K562 (cell line): ENCODE measurements at regions not wholly inside any gene's neighbourhood (a gene's known extent, or its start where the extent isn't known, plus 50 kb on each side); places are given as distances from the start of the nearest gene placed in this dataset.

Experiments used
- ATAC-seq: fragments of 200-7000 bp; cut with Tn5 transposase; 3 replicates; pipeline ENCODE4 v1.9.1; 2020; ENCODE audit warnings: moderate library complexity
- BruUV-seq: library from RNA; stranded (reverse); fragments of 400-500 nt; replicated peaks from 2 replicates; lab custom pipeline; 2021; lab: Mats Ljungman, UMichigan
- CTCF ChIA-PET: fragments of 300-600 bp; formaldehyde crosslinking; extraction: SDS; loops from one replicate; lab custom pipeline; 2021; ENCODE audit warnings: low intra/inter-chr PET ratio; lab: Yijun Ruan, JAX
- POLR2A ChIA-PET: fragments of 300-600, 350-650 bp; sonication (Branson Sonifier 250); formaldehyde crosslinking; extraction: SDS; loops from one replicate; lab custom pipeline; 2021; ENCODE audit warnings: antibody characterized with exemption, inconsistent platforms; lab: Yijun Ruan, JAX
- DNase-seq, 4 experiments: peaks; one replicate each; pipeline versions ENCODE4 v3.0.0 to v3.0.0-alpha.2; 2011 to 2018; ENCODE audit warnings: low spot score in 3 of 4, mixed read lengths in 3 of 4; ENCODE audit errors: extremely low read depth in 1 of 4
- FAIRE-seq: peaks from 2 replicates; lab custom pipeline; 2011; peaks lifted over from hg19 to GRCh38; lab: Jason Lieb, UNC
- H2AFZ ChIP-seq: 2 replicates; pipeline ENCODE4 v1.6.0; 2011; ENCODE audit warnings: low read depth, low read length, control low read depth, inconsistent platforms
- H3K27ac ChIP-seq: fragments of 200-600 bp; 3 replicates; pipeline ENCODE4 v1.8.0; 2011; ENCODE audit warnings: low read depth, mild to moderate bottlenecking, control low read depth, inconsistent platforms, low read length, moderate library complexity, mixed read lengths; ENCODE audit errors: extremely low read depth
- H3K27me3 ChIP-seq, 2 experiments: fragments of 300-600 bp in 1 of 2; 2 replicates in 1 of 2; 3 replicates in 1 of 2; pipeline versions ENCODE4 v1.6.0 to v1.8.0; 2011; ENCODE audit warnings: inconsistent platforms in 2 of 2, low read length in 2 of 2, mild to moderate bottlenecking in 1 of 2, mixed read lengths in 1 of 2, moderate library complexity in 1 of 2; ENCODE audit not compliant: control insufficient read depth in 2 of 2, insufficient read depth in 2 of 2
- H3K36me3 ChIP-seq: fragments of 300-600 bp; 3 replicates; pipeline ENCODE4 v1.8.0; 2011; ENCODE audit warnings: mild to moderate bottlenecking, low read length, inconsistent platforms; ENCODE audit not compliant: control insufficient read depth, insufficient read depth
- H3K4me1 ChIP-seq, 2 experiments: fragments of 200-600 bp in 1 of 2; replicated peaks in 1 of 2; 2 replicates in 1 of 2; 3 replicates in 1 of 2; pipeline versions ENCODE4 v1.5.1 to v1.8.0; 2011; ENCODE audit warnings: inconsistent platforms in 2 of 2, low read length in 2 of 2, mild to moderate bottlenecking in 1 of 2, mixed read lengths in 1 of 2, moderate library complexity in 1 of 2; ENCODE audit not compliant: control insufficient read depth in 2 of 2, insufficient read depth in 2 of 2
- H3K4me2 ChIP-seq: 2 replicates; pipeline ENCODE4 v1.6.1; 2011; ENCODE audit warnings: low read length, control low read depth, inconsistent platforms, mixed read lengths; ENCODE audit not compliant: insufficient read depth
- H3K4me3 ChIP-seq: fragments of 200-600 bp; sonication (generic), shearing (Covaris generic); 2 replicates; pipeline ENCODE4 v1.5.1; 2016; ENCODE audit warnings: control low read depth, inconsistent platforms
- H3K79me2 ChIP-seq: fragments of 200-600 bp; 3 replicates; pipeline ENCODE4 v1.8.0; 2011; ENCODE audit warnings: low read length, inconsistent platforms; ENCODE audit not compliant: control insufficient read depth, insufficient read depth
- H3K9ac ChIP-seq, 2 experiments: 2 replicates each; pipeline versions ENCODE4 v1.6.0 to v1.6.1; 2011; ENCODE audit warnings: low read depth in 2 of 2, low read length in 2 of 2, control low read depth in 1 of 2, inconsistent platforms in 1 of 2, mild to moderate bottlenecking in 1 of 2, mixed read lengths in 1 of 2; ENCODE audit not compliant: insufficient read depth in 1 of 2
- H3K9me1 ChIP-seq: one replicate; pipeline ENCODE4 v1.6.0; 2011; ENCODE audit warnings: inconsistent platforms, mild to moderate bottlenecking, low read length, moderate library complexity; ENCODE audit not compliant: control insufficient read depth, insufficient read depth
- H3K9me3 ChIP-seq: replicated peaks from 2 replicates; pipeline ENCODE4 v1.5.1; 2011; ENCODE audit warnings: low read depth, low read length, inconsistent platforms; ENCODE audit not compliant: control insufficient read depth, insufficient read depth
- H4K20me1 ChIP-seq: replicated peaks from 2 replicates; pipeline ENCODE4 v1.6.1; 2011; ENCODE audit warnings: low read length, inconsistent platforms, mixed read lengths; ENCODE audit not compliant: control insufficient read depth, insufficient read depth
- KAT7 ChIP-seq: sonication (generic); formaldehyde crosslinking; IDR thresholded peaks from 2 replicates; pipeline ENCODE4 v1.8.0; 2022; ENCODE audit warnings: missing genetic modification reagents, mild to moderate bottlenecking, borderline replicate concordance
- MECOM ChIP-seq: fragments of 250-450 bp; sonication (Bioruptor Pico); IDR thresholded peaks from 2 replicates; pipeline ENCODE4 v1.8.0; 2022; ENCODE audit warnings: inconsistent platforms
- RBM14 ChIP-seq: fragments of 200-400 bp; formaldehyde crosslinking; IDR thresholded peaks from 2 replicates; pipeline ENCODE4 v1.6.1; 2018; ENCODE audit warnings: low read depth, mild to moderate bottlenecking, low read length, moderate library complexity, borderline replicate concordance; ENCODE audit not compliant: insufficient read depth
- SMC3 ChIP-seq: conservative IDR thresholded peaks from 2 replicates; pipeline ENCODE4 v1.6.1; 2011; ENCODE audit warnings: low read depth, low read length, improper control_type of control experiment; ENCODE audit not compliant: insufficient read depth
- WGBS: fragments of 100-300 bp; shearing (Covaris generic); methylation state at CpG from one replicate; pipeline ENCODE4 v1.1.6; 2016; ENCODE audit warnings: low coverage, mixed read lengths; ENCODE audit not compliant: insufficient coverage; ENCODE audit errors: missing lambda C conversion rate; 5-methylcytosine and 5-hydroxymethylcytosine counted together
- in situ Hi-C: fragments of 300-500 bp; cut with MboI; formaldehyde crosslinking; loops from 4 replicates; pipeline ENCODE4 v1.15.0; 2018; ENCODE audit warnings: inconsistent platforms, mixed read lengths
- intact Hi-C: fragments of 100-400 bp; cut with micrococcal nuclease; formaldehyde crosslinking; loops from 2 replicates; pipeline ENCODE4 v1.14.2; 2022
- TF ChIP-seq, protein P1 (sequence below): IDR thresholded peaks from 2 replicates; pipeline ENCODE4 v1.6.1; 2012; ENCODE audit warnings: low read depth, low read length, improper control_type of control experiment, borderline replicate concordance

GRCh38 chr1:60921175-60921574 lies 161.2 kb upstream of the NFIA start:
- BruUV-seq, result no TSS peak
- H3K27me3 ChIP-seq, result no peaks in the 10 kb centered on the region
- DNase-seq (no peak), FAIRE-seq (no peak), ATAC-seq (no peak)
- H3K4me1 ChIP-seq, result peaks cover 8% of the 10 kb centered on the region in 2 experiments; a peak in 4 of 5 replicates
- no peak overlapping the region for H3K27ac ChIP-seq
- intact Hi-C loops (no loop called here), in situ Hi-C loops (no loop called here)
- TF ChIP-seq KAT7 (CRISPR knock-in tag), result no peak
- TF ChIP-seq, protein P1, sequence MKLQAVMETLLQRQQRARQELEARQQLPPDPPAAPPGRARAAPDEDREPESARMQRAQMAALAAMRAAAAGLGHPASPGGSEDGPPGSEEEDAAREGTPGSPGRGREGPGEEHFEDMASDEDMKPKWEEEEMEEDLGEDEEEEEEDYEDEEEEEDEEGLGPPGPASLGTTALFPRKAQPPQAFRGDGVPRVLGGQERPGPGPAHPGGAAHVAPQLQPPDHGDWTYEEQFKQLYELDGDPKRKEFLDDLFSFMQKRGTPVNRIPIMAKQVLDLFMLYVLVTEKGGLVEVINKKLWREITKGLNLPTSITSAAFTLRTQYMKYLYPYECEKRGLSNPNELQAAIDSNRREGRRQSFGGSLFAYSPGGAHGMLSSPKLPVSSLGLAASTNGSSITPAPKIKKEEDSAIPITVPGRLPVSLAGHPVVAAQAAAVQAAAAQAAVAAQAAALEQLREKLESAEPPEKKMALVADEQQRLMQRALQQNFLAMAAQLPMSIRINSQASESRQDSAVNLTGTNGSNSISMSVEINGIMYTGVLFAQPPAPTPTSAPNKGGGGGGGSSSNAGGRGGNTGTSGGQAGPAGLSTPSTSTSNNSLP, result no peak
- no peak for TF ChIP-seq RBM14
- TF ChIP-seq SMC3, result no peak
- TF ChIP-seq MECOM (CRISPR knock-in tag), result no peak
- no peaks in the 10 kb centered on the region for H3K9me3 ChIP-seq
- no peaks in the 10 kb centered on the region for H3K36me3 ChIP-seq
- H3K9ac ChIP-seq, result no peak overlapping the region
- no peak overlapping the region; the same call in 1 of the 2 replicates for H2AFZ ChIP-seq
- CTCF ChIA-PET, result no interaction called here
- no peaks in the 10 kb centered on the region for H3K9me1 ChIP-seq
- H3K4me2 ChIP-seq, result no peak overlapping the region
- H3K79me2 ChIP-seq, result no peaks in the 10 kb centered on the region
- H4K20me1 ChIP-seq, result no peaks in the 10 kb centered on the region
- 87% methylated on average over 4 of the region's 4 CpGs for WGBS
- H3K4me3 ChIP-seq, result no peak overlapping the region
- POLR2A ChIA-PET, result no interaction called here
